K562 (cell line): ENCODE measurements at regions not wholly inside any gene's neighbourhood (a gene's known extent, or its start where the extent isn't known, plus 50 kb on each side); places are given as distances from the start of the nearest gene placed in this dataset.

Experiments
- ATAC-seq: fragments of 200-7000 bp; cut with Tn5 transposase; 3 replicates; pipeline ENCODE4 v1.9.1; 2020; ENCODE audit warnings: moderate library complexity
- BruUV-seq: library from RNA; stranded (reverse); fragments of 400-500 nt; replicated peaks from 2 replicates; lab custom pipeline; 2021; lab: Mats Ljungman, UMichigan
- CTCF ChIA-PET: fragments of 300-600 bp; formaldehyde crosslinking; extraction: SDS; loops from one replicate; lab custom pipeline; 2021; ENCODE audit warnings: low intra/inter-chr PET ratio; lab: Yijun Ruan, JAX
- POLR2A ChIA-PET: fragments of 300-600, 350-650 bp; sonication (Branson Sonifier 250); formaldehyde crosslinking; extraction: SDS; loops from one replicate; lab custom pipeline; 2021; ENCODE audit warnings: antibody characterized with exemption, inconsistent platforms; lab: Yijun Ruan, JAX
- DNase-seq, 4 experiments: peaks; one replicate each; pipeline versions ENCODE4 v3.0.0 to v3.0.0-alpha.2; 2011 to 2018; ENCODE audit warnings: low spot score in 3 of 4, mixed read lengths in 3 of 4; ENCODE audit errors: extremely low read depth in 1 of 4
- FAIRE-seq: peaks from 2 replicates; lab custom pipeline; 2011; peaks lifted over from hg19 to GRCh38; lab: Jason Lieb, UNC
- H2AFZ ChIP-seq: 2 replicates; pipeline ENCODE4 v1.6.0; 2011; ENCODE audit warnings: low read depth, low read length, control low read depth, inconsistent platforms
- H3K27ac ChIP-seq: fragments of 200-600 bp; 3 replicates; pipeline ENCODE4 v1.8.0; 2011; ENCODE audit warnings: low read depth, mild to moderate bottlenecking, control low read depth, inconsistent platforms, low read length, moderate library complexity, mixed read lengths; ENCODE audit errors: extremely low read depth
- H3K27me3 ChIP-seq, 2 experiments: fragments of 300-600 bp in 1 of 2; 2 replicates in 1 of 2; 3 replicates in 1 of 2; pipeline versions ENCODE4 v1.6.0 to v1.8.0; 2011; ENCODE audit warnings: inconsistent platforms in 2 of 2, low read length in 2 of 2, mild to moderate bottlenecking in 1 of 2, mixed read lengths in 1 of 2, moderate library complexity in 1 of 2; ENCODE audit not compliant: control insufficient read depth in 2 of 2, insufficient read depth in 2 of 2
- H3K36me3 ChIP-seq: fragments of 300-600 bp; 3 replicates; pipeline ENCODE4 v1.8.0; 2011; ENCODE audit warnings: mild to moderate bottlenecking, low read length, inconsistent platforms; ENCODE audit not compliant: control insufficient read depth, insufficient read depth
- H3K4me1 ChIP-seq, 2 experiments: fragments of 200-600 bp in 1 of 2; replicated peaks in 1 of 2; 2 replicates in 1 of 2; 3 replicates in 1 of 2; pipeline versions ENCODE4 v1.5.1 to v1.8.0; 2011; ENCODE audit warnings: inconsistent platforms in 2 of 2, low read length in 2 of 2, mild to moderate bottlenecking in 1 of 2, mixed read lengths in 1 of 2, moderate library complexity in 1 of 2; ENCODE audit not compliant: control insufficient read depth in 2 of 2, insufficient read depth in 2 of 2
- H3K4me2 ChIP-seq: 2 replicates; pipeline ENCODE4 v1.6.1; 2011; ENCODE audit warnings: low read length, control low read depth, inconsistent platforms, mixed read lengths; ENCODE audit not compliant: insufficient read depth
- H3K4me3 ChIP-seq: fragments of 200-600 bp; sonication (generic), shearing (Covaris generic); 2 replicates; pipeline ENCODE4 v1.5.1; 2016; ENCODE audit warnings: control low read depth, inconsistent platforms
- H3K79me2 ChIP-seq: fragments of 200-600 bp; 3 replicates; pipeline ENCODE4 v1.8.0; 2011; ENCODE audit warnings: low read length, inconsistent platforms; ENCODE audit not compliant: control insufficient read depth, insufficient read depth
- H3K9ac ChIP-seq, 2 experiments: 2 replicates each; pipeline versions ENCODE4 v1.6.0 to v1.6.1; 2011; ENCODE audit warnings: low read depth in 2 of 2, low read length in 2 of 2, control low read depth in 1 of 2, inconsistent platforms in 1 of 2, mild to moderate bottlenecking in 1 of 2, mixed read lengths in 1 of 2; ENCODE audit not compliant: insufficient read depth in 1 of 2
- H3K9me1 ChIP-seq: one replicate; pipeline ENCODE4 v1.6.0; 2011; ENCODE audit warnings: inconsistent platforms, mild to moderate bottlenecking, low read length, moderate library complexity; ENCODE audit not compliant: control insufficient read depth, insufficient read depth
- H3K9me3 ChIP-seq: replicated peaks from 2 replicates; pipeline ENCODE4 v1.5.1; 2011; ENCODE audit warnings: low read depth, low read length, inconsistent platforms; ENCODE audit not compliant: control insufficient read depth, insufficient read depth
- H4K20me1 ChIP-seq: replicated peaks from 2 replicates; pipeline ENCODE4 v1.6.1; 2011; ENCODE audit warnings: low read length, inconsistent platforms, mixed read lengths; ENCODE audit not compliant: control insufficient read depth, insufficient read depth
- ARID4B ChIP-seq: sonication (generic); formaldehyde crosslinking; IDR thresholded peaks from 2 replicates; pipeline ENCODE4 v1.8.0; 2022; ENCODE audit warnings: mild to moderate bottlenecking, missing genetic modification reagents
- BCL6 ChIP-seq: fragments of 250-450 bp; sonication (Bioruptor Pico); IDR thresholded peaks from 2 replicates; pipeline ENCODE4 v1.4.0; 2020
- CAMTA2 ChIP-seq: fragments of 250-450 bp; sonication (Bioruptor Pico); conservative IDR thresholded peaks from 2 replicates; pipeline ENCODE4 v1.5.1; 2022
- CHCHD3 ChIP-seq: fragments of 250-450 bp; sonication (Bioruptor Pico); IDR thresholded peaks from 2 replicates; pipeline ENCODE4 v2.1.2; 2022; ENCODE audit warnings: mild to moderate bottlenecking
- DDX20 ChIP-seq: fragments of 450-650 bp; IDR thresholded peaks from 2 replicates; pipeline ENCODE4 v1.6.1; 2016; ENCODE audit warnings: missing genetic modification characterization, low read depth, mild to moderate bottlenecking, missing compliant biosample characterization, moderate library complexity
- ESRRB ChIP-seq: fragments of 250-450 bp; sonication (Bioruptor Pico); IDR thresholded peaks from 2 replicates; pipeline ENCODE4 v1.5.0; 2020; ENCODE audit warnings: mild to moderate bottlenecking, moderate library complexity, borderline replicate concordance
- ETV5 ChIP-seq: sonication (generic); formaldehyde crosslinking; IDR thresholded peaks from 2 replicates; pipeline ENCODE4 v1.4.0; 2020; ENCODE audit warnings: low read depth, mild to moderate bottlenecking, missing genetic modification reagents
- ILK ChIP-seq: fragments of 450-650 bp; IDR thresholded peaks from 2 replicates; pipeline ENCODE4 v1.6.1; 2016; ENCODE audit warnings: missing genetic modification characterization, low read depth, mild to moderate bottlenecking, missing compliant biosample characterization, moderate library complexity, borderline replicate concordance
- LEF1 ChIP-seq: fragments of 450-650 bp; IDR thresholded peaks from 2 replicates; pipeline ENCODE4 v1.6.1; 2016; ENCODE audit warnings: mild to moderate bottlenecking
- NR2F6 ChIP-seq: fragments of 450-650 bp; formaldehyde crosslinking; IDR thresholded peaks from 2 replicates; pipeline ENCODE4 v1.4.0; 2020; ENCODE audit warnings: mild to moderate bottlenecking
- RB1 ChIP-seq: fragments of 450-650 bp; IDR thresholded peaks from 2 replicates; pipeline ENCODE4 v1.6.1; 2017; ENCODE audit warnings: low read depth, mild to moderate bottlenecking
- RFX5 ChIP-seq: IDR thresholded peaks from 2 replicates; pipeline ENCODE4 v1.6.1; 2011; ENCODE audit warnings: low read depth, mild to moderate bottlenecking, improper control_type of control experiment, low read length
- SMARCA5 ChIP-seq: fragments of 450-650 bp; IDR thresholded peaks from 2 replicates; pipeline ENCODE4 v1.6.1; 2016
- SRSF3 ChIP-seq: fragments of 200-400 bp; formaldehyde crosslinking; IDR thresholded peaks from 2 replicates; pipeline ENCODE4 v1.6.1; 2016; ENCODE audit warnings: mild to moderate bottlenecking, low read length, moderate library complexity; ENCODE audit not compliant: insufficient read depth
- TFAM ChIP-seq: fragments of 250-450 bp; sonication (Bioruptor Pico); conservative IDR thresholded peaks from 2 replicates; pipeline ENCODE4 v1.5.0; 2021; ENCODE audit warnings: mild to moderate bottlenecking, moderate library complexity
- THRAP3 ChIP-seq: fragments of 450-650 bp; IDR thresholded peaks from 2 replicates; pipeline ENCODE4 v1.6.1; 2016; ENCODE audit warnings: mild to moderate bottlenecking, inconsistent platforms, borderline replicate concordance
- ZNF24 ChIP-seq: fragments of 450-650 bp; IDR thresholded peaks from 2 replicates; pipeline ENCODE4 v1.6.1; 2016
- WGBS: fragments of 100-300 bp; shearing (Covaris generic); methylation state at CpG from one replicate; pipeline ENCODE4 v1.1.6; 2016; ENCODE audit warnings: low coverage, mixed read lengths; ENCODE audit not compliant: insufficient coverage; ENCODE audit errors: missing lambda C conversion rate; 5-methylcytosine and 5-hydroxymethylcytosine counted together
- in situ Hi-C: fragments of 300-500 bp; cut with MboI; formaldehyde crosslinking; loops from 4 replicates; pipeline ENCODE4 v1.15.0; 2018; ENCODE audit warnings: inconsistent platforms, mixed read lengths
- intact Hi-C: fragments of 100-400 bp; cut with micrococcal nuclease; formaldehyde crosslinking; loops from 2 replicates; pipeline ENCODE4 v1.14.2; 2022

- intact Hi-C loops = no loop called here
- Histone ChIP-seq H3K79me2 (no peaks in the 10 kb centered on the region), H3K9me3 (no peaks in the 10 kb centered on the region), H3K4me3 (no peak overlapping the region), H2AFZ (no peak overlapping the region), H3K4me1 (no peaks in the 10 kb centered on the region), H3K36me3 (no peaks in the 10 kb centered on the region), H3K27me3 (no peaks in the 10 kb centered on the region)
- in situ Hi-C loops = no loop called here
- 0% methylated on average over 3 of the region's 3 CpGs for WGBS
- no peak for DNase-seq
- no TSS peak for BruUV-seq
- ATAC-seq = no peak
- TF ChIP-seq NR2F6 (CRISPR knock-in tag) (no peak), RFX5 (no peak), RB1 (no peak), CHCHD3 (CRISPR knock-in tag) (no peak), ILK (tag) (no peak), ARID4B (CRISPR knock-in tag) (no peak), BCL6 (CRISPR knock-in tag) (no peak), SMARCA5 (no peak), CAMTA2 (no peak), ESRRB (CRISPR knock-in tag) (no peak), ETV5 (no peak), ZNF24 (no peak), DDX20 (no peak), TFAM (no peak), LEF1 (no peak), THRAP3 (no peak), SRSF3 (no peak)
- TF ChIP-seq, all 486 proteins: peak for 0
- Histone ChIP-seq H3K27ac (no peak overlapping the region), H3K9me1 (no peaks in the 10 kb centered on the region), H3K4me2 (no peak overlapping the region), H3K9ac (no peak overlapping the region), H4K20me1 (no peaks in the 10 kb centered on the region)
- CTCF ChIA-PET = no interaction called here
- POLR2A ChIA-PET = no interaction called here
- FAIRE-seq = no peak
These were observed 424.5 kb downstream of the HTR1B start for GRCh38 chr6:77038807-77039206.
